GM11168 (cell line): ENCODE measurements at regions not wholly inside any gene's neighbourhood (a gene's known extent, or its start where the extent isn't known, plus 50 kb on each side); places are given as distances from the start of the nearest gene placed in this dataset.

ENCODE experiments used
- in situ Hi-C: fragments of 300-500 bp; cut with MboI; formaldehyde crosslinking; loops from one replicate; pipeline ENCODE4 v1.12.0; 2022; ENCODE audit warnings: low sequenced_read_pairs; ENCODE audit not compliant: unreplicated experiment

DNA sequence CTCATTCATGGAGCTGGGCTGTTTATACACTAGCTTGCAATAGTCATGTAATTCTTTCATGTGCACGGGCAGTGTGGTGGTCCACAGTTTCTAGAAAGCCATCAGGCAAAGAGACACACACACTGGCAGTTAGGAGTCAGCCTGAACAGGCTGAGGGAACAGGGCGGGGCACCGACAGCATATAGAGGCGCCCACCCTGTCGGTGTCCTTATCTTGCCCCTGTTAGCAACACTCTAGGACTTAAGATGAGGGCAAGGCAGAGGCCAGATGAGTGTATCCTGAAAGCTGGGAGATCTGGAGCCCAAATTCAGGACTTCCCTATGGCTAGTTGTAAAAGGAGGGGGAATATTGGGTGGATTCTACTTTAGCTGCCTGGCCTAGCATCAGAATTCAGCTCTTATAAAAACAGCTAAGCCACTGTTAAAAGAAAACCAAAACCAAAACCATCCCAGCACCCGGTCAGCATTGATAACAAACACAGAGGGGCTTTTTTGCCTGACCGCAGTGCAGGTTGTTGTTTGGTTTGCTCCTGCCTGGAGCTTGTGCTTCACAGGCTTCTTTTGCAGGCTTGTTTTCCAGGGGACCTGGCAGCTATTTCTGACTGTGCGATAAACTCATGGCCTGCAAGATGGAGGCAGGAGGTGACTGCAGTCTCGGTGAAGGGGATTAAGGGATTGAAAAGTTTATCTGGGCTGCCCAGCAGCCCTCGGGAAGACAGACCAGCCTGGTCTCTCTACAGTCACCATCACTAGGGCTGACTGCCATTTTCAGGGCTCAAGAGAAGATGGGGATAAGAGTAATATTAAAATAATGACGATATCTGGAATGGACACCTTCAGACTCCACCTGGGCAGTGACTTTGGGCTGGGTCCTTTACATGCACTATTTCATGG is 638.9 kb downstream of the MID1IP1 start:
- in situ Hi-C loops = loop anchor here (25.0 kb wide), 1 partner anchor 178 kb away; no protein-coding TSS in a partner anchor

GRCh38 chrX:39440799-39441284 is 639.6 kb downstream of the MID1IP1 start:
- in situ Hi-C loops = loop anchor here (25.0 kb wide), 1 partner anchor 179 kb away; no protein-coding TSS in a partner anchor

GRCh38 chrX:39442332-39442731 is 641.1 kb downstream of the MID1IP1 start:
- in situ Hi-C loops = loop anchor here (25.0 kb wide), 1 partner anchor 180 kb away; no protein-coding TSS in a partner anchor

GRCh38 chrX:39443240-39443639 is 642.0 kb downstream of the MID1IP1 start:
- in situ Hi-C loops = loop anchor here (25.0 kb wide), 1 partner anchor 181 kb away; no protein-coding TSS in a partner anchor

- in situ Hi-C loops = loop anchor here (25.0 kb wide), 1 partner anchor 183 kb away; no protein-coding TSS in a partner anchor
Measured at GRCh38 chrX:39445336-39445735, 644.1 kb downstream of the MID1IP1 start.

DNA sequence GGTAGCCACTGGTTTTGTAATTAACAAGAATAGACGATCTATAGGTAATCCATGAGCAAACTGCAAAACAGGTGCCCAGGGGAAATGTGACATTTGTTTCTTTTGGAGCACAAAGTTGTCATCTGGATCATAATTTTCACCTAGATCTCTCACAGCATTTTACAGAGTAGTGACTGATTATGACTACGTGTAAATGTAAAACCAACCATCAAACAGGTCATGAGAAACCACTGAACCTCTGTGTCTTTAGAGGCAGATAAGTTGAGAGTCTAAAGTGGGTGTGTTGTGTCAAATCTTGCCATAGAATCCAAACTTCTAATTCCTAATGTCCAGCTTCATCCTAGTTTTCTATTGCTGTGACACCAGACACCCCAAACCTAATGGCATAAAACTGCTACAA is 648.1 kb downstream of the MID1IP1 start:
- in situ Hi-C loops = loop anchor here (25.0 kb wide), 1 partner anchor 187 kb away; no protein-coding TSS in a partner anchor

DNA sequence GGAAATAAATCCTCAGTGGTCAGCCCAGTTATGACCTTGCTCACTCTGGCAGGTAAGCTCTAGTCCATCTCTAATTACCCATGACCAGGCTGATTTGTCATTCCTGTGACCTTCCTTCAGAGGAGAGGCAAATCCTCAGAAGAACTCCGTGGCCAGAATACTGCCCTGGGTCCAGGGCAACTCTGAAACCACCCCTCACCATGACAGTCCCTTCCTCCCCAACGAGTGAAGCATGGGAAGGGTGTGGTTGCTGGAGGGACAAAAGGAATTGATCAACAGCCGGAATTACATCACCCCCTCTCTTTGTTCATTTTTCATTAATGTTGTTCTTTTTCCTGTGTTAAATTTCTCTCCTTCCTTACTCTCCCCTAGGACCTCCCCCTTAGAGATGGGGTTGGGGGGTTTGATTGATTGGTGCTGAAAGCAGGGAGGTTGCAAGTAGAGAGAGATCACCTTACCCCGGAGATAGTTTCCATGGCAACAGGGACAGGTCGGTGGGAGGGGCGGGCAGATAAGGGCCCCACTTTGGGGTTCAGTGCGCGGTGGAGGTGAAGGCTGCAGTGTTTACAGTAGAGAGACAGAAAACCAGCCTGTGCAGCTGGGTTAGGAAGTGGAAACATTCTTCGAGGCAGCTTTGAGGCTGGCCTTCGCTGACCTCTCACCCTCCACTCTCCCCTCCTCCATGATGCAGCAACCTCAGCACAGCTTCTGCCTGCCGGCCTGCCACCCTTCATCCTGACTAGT is 647.4 kb downstream of the BCOR start:
- in situ Hi-C loops = no loop called here

- in situ Hi-C loops = no loop called here
Measured at GRCh38 chrX:39451046-39451445, 646.7 kb downstream of the BCOR start.

DNA sequence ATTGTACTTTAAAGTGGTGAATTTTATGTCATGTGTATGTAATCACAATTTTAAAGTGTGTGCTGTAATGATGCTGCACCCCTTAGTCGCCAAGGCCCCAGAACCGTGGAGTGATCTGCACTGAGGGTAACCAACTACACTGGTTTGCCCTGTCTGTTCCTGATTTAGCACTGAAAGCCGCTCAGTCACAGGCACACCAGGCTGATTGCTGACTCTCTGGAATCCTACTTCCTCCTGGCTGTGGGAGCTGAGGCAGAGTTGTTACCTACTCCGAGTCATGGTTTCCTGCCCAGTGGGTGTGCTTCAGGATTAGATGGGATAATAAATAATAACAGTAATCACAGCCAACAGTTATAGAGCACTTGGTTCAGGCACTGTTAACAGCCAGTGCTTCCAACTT is 645.4 kb downstream of the BCOR start:
- in situ Hi-C loops = no loop called here

- in situ Hi-C loops = no loop called here
Measured at GRCh38 chrX:39453889-39454621, 643.7 kb downstream of the BCOR start.

GRCh38 chrX:39456894-39457604 is 640.7 kb downstream of the BCOR start:
- in situ Hi-C loops = no loop called here

- in situ Hi-C loops = no loop called here
Measured at GRCh38 chrX:39458779-39459178, 639.0 kb downstream of the BCOR start.

- in situ Hi-C loops = no loop called here
Measured at GRCh38 chrX:39459204-39459603, 638.6 kb downstream of the BCOR start.

DNA sequence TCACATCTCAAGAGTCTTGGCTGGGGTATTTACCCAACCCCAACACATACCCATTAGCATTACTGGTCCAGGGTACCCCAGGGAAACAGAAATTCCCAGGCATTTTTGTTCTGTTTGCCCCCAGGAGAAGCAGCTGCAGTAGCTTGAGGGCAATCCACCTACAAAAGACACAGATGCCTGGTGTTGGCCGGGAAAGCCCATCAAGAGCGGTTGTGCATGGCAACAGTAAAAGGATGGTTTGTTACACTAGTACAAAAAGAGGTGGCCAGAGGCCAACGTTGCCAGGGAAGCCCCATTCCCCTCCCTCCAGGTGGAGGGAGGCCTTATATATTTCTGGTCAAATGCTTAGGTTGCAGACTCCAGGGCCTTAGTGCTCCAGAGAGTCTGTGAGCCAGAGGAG is 637.8 kb downstream of the BCOR start:
- in situ Hi-C loops = no loop called here

DNA sequence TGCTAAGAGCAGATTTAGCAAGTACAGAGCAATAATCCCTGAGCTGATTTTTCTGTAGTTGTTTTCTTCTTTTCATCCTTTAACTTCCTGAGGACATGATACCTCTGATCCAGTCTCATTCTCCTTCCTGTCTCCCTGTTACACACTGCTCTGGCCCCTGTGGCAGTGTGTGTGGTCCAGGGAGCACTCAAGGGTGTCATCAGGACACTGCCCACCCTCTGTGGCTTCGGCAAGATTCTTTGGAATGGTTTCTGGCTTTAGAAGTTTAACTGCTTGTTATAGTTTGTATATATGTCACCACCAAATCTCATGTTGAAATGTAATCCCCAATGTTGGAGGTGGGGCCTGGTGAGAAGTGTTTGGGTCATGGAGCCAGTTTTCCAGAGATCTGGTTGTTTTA is 637.3 kb downstream of the BCOR start:
- in situ Hi-C loops = no loop called here

GRCh38 chrX:39462835-39463234 is 634.9 kb downstream of the BCOR start:
- in situ Hi-C loops = no loop called here

- in situ Hi-C loops = no loop called here
Measured at GRCh38 chrX:39464253-39464652, 633.5 kb downstream of the BCOR start.

- in situ Hi-C loops = no loop called here
Measured at GRCh38 chrX:39465467-39465866, 632.3 kb downstream of the BCOR start.

GRCh38 chrX:39465906-39466305 is 631.9 kb downstream of the BCOR start:
- in situ Hi-C loops = no loop called here

DNA sequence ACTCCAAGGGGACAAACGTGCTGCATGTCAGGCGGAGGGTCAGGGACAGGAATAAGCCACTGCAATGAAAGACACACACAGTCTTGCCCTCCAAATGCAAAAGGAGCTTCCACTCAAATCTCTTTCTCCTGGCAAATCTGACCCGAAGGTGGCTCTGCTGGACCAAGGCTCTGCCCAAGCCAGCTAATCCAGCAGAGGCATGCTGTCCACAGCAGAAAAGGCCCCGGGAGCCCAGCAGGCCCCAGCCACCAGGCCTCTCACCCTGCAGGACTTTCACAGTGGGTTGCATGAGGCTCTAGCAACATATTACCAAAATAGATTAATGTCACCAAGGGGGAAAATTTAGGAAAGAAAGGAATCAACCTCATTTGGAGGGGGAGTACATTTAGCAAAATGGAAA is 628.6 kb downstream of the BCOR start:
- in situ Hi-C loops = no loop called here
